ENCODE measurements at regions not wholly inside any gene's neighbourhood (a gene's known extent, or its start where the extent isn't known, plus 50 kb on each side); places are given as distances from the start of the nearest gene placed in this dataset.
"Not testable (repeated sequence)": the region's sequence is repeated elsewhere in the genome, so short reads cannot be mapped to it uniquely, and the experiment has no call there.

DNA sequence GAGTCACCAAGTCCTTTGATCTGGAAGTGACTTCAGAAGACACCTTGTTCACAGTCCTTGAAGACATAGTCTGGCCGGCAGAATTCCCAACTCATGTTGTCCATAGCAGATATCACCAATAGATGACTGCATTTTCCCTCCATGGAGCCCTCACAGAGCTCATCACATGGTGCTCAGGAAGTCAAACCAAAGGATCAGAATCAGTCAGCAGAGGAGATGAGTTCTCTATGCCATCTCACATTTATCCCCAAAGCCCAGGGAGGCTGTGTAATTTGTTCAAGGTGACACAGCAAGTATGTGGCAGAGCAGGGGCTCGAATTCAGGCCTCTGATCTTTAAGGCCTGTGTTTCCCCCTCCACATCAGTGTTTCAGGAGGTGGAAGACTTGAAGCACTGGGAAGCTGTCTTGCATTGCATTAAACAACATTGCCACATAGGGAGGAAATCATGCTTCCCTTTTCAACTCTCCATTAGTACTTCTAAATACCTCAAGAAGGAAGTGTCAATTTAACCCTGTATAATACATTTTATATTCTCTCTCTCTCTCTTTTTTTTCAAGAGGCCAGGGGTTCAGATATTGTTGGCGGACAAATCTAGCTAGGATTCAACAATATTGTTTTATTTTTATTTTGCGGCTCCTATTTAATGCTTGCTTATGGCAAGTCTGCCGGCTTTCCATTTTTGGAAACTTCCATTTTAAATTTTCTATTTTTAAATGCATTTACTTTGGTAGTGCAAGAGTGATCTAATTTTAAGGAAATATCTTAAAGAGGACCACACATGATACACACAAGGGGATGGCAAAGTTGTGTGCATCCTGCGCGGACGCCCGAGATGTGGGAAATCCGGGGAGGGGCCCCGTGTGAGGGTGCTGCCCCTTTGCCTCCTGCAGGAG is 61.9 kb downstream of the NPIPB5 start:
- not testable (repeated sequence) for DNase-seq

DNA sequence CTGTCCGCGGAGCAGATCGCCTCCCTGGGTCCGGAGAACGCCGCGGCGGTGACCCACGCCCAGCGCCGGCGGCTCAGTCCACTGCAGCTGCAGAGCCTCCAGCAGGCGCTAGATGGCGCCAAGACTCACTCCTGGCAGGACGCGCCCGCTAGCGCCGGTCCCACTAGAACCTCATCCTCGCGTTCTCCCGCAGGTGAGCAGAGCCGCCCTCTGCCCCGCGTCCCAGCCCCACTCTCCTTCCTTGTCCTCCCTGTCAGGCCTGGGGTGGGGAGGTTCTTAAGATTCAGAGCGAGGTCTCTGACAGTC is 62.5 kb downstream of the NPIPB5 start:
- not testable (repeated sequence) for DNase-seq

DNA sequence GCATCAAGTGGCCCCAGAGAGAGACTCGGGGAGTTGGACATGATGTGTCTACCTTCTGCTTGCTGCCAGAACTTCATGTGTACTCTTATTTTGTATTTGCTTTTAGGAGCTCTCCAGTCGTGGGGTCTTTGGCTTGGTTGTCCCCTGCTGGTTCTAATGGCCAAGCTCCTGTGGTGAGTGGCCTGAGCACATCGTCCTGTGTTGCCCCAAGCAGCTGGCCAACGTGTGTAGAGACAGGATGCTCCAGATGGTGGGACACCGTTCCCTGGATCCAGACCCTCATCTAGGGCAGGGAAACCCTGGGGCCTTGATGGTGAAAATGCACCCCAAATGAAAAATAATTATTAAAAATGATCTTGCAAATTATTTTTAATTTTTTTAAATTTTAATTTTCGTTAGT is 65.8 kb downstream of the NPIPB5 start:
- DNase-seq: not testable (repeated sequence)

DNA sequence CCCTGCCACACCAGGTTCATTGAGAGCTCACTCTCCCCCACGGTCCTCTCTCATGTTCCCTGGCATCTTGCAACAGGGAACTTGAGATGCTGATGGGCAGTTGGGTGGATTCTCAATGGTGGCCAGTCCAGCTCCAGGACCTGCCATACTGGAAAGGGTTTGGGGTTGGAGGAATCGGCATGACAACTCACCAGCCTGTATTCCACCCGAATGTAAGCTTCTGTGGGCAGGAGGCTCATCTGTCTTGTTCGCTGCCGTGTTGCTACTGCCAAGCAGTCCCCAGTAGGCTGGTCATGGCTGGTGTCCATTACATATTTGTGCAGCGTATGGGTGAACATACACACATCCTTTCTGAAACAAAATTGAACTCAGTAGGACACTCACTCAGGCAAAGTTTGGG is 72.5 kb downstream of the NPIPB5 start:
- DNase-seq: not testable (repeated sequence)

DNA sequence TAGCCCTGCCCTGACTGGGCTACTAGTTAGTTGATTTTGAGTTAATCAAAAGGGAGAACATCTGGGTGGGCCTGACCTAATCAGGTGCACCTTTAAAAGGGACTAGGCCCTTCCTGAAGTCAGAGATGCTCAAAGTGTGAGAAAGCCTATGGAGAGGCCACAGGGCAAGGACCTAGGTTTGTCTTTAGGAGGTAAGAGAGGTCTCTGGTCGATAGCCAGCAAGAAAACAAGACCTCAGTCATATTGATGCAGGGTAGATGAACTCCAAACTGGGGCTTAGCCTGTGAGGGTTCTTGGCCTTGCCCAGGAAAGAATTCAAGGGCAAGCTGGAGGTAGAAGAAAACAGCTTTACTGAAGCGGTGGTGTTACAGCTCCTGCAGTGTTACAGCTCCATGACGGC is 73.8 kb downstream of the NPIPB5 start:
- not testable (repeated sequence) for DNase-seq

DNA sequence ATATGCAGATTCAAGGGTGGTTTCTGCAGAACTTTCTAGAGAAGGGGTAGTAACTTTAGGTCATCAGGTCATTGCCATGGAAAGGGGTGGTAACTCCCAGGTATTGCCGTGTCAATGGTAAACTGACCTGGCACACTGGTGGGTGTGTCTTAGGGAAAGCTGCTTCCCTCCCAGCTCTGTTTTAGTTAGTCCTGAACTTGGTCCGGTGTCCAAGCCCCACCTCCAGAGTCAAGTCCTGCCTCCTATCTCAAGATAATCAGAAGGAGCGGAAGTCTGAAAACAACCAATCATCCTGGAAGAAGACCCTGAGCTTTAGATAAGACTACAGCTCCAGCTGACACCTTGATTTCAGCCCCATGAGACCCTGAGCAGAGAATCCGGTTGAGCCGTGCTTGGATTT is 74.2 kb downstream of the NPIPB5 start:
- not testable (repeated sequence) for DNase-seq

DNA sequence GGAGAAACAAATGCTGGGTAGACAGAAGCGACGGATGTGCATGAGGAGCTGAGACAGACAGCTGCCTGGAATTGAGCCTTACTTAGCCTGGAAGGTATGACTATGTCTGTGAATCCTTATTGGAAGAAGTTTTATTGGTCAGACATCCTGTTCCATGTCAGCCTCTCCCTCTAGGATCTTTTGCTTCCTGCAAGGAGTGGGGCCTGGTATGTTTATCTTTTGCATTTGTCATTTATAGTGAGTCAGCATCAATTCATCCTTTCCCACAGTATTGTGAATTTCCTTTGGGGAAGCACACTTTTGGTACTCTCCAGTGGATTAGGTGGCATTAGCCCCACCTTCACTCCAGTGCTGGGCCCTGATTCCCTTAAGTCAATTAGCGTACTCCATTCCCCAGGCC is 74.7 kb downstream of the NPIPB5 start:
- not testable (repeated sequence) for DNase-seq

DNA sequence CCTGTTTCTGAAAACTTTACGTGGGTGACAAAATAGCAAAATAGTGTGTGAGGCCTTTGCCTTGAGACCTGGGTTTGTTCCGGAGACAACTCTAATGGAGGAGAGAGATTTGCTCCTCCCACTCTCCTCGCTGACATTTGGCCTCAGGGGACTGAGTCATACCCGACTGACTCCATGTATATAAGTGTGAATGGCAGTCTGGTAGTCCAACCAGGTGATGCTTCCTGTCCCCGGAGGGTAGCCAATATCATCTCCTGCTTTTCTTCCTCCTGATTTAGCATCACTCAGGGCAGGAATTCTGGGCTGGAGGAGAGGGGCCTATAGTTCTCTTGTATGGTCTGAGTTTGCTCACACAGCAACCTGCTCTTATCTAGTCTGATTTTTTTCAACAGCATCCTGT is 76.0 kb downstream of the NPIPB5 start:
- not testable (repeated sequence) for DNase-seq

DNA sequence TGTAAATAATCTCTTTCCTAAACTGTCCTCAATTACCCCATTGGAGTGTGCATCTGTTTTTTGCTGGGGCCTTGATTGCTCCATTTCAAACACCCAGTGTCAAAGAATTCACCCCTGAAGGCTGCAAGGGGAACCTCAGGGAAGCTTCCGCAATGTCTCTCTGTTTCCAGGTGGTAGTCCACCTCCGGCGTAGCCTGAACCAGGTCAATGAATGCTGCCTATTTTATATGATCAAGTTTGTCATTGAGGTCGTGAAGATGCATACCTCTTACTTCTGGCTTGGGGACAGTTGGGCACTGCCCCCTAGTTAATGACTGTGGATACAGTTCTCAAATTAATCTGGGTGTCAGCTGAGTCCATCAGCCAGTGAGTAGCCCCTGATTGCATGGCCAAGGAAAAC is 79.1 kb downstream of the NPIPB5 start:
- not testable (repeated sequence) for DNase-seq

DNA sequence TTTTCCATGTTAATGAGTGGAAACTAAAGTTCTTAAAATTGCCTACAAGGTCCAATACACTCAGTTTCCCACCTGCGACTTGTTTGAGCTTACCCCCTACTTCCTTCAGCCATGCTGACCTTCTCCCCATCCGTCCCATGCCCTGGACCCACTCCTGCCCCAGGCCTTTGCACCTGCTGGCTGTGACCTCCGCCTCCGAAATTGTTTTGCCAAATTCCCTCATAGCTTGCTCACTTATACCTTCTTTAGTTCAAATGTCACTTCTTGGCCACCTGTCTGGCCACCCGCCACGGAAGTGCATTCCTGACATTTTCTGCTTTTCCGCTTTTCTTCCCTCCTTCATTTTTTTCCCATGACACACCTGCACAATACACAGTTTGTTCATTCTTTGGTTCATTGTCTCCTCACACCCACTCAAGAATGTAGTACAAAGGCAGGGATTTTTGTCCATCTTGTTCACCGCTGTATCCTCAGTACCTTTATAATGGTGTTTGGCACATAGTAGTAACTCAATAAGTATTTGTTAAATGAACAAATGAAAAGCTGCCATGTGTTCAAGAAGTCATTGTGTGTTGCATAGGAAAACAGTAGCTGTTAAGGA is 85.9 kb downstream of the NPIPB5 start:
- DNase-seq: not testable (repeated sequence)

DNA sequence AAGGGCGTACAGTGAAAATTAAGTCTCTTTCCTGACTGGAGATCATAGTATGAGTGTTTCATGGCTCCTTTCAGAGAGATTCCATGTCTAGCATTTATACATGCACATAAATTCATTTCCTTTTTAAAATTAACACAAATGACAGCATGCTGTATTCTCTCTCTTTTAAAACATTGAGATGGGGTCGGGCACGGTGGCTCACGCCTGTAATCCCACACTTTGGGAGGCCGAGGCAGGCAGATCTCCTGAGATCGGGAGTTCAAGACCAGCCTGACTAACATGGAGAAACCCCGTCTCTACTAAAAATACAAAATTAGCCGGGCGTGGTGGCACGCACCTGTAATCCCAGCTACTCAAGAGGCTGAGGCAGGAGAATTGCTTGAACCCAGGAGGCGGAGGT is 93.1 kb downstream of the NPIPB5 start:
- DNase-seq: not testable (repeated sequence)

DNA sequence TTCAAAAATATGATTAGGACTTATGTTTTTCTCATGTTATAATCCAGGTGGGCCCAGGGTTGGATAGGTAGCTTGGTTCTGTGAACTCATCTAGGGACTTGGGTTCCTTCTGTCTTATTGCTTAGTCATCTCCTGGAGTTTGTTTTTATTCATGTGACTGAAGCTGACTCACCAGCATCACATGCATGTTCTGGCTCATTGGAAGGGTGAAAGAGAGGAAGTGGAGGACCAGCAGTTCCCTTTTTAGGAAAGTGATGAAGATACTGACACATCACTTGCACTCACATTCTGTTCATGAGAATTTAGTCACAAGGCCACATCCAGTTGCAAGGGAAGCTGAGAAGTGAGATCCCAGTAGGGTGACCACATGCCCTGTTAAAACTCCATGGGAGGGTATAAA is 95.9 kb downstream of the NPIPB5 start:
- DNase-seq: not testable (repeated sequence)

DNA sequence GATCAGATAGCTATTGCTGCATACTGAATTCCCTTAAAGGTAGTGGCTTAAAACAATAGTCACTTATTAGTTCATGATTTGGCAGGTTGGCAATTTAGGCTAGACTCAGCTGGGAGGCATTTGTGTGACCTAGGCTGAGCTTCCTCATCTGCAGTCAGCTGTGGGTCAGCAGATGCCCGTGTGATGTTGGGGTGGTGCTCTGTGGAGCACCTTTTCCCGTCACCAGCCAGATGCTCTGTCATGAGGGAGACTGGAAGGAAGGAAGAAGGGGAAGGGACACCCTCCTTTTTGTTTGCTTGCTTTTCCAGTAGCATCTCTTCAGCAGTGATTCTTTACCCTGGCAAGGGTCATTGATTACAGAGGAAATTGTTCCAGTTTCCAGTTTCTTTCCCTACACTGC is 99.1 kb downstream of the NPIPB5 start:
- DNase-seq: not testable (repeated sequence)

DNA sequence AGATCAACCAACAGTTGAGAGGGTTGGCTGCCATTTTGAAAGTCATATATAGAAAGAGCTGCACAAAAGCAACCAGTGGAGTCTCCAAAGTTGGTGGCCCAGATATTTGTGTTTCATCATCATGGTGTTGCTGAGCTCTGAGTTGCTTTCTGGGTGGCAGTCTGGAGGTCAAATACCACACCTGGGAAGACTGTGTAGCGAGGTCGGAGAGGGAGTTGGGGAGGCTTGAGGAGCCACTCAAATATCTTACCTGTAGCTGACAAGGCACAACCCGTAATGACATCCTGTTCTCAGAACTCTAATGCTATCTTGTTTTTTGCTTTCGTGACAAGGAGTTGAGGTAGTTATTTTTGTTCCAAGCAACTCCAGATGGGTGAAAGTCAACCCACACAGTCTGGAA is 100.4 kb downstream of the NPIPB5 start:
- DNase-seq: not testable (repeated sequence)

DNA sequence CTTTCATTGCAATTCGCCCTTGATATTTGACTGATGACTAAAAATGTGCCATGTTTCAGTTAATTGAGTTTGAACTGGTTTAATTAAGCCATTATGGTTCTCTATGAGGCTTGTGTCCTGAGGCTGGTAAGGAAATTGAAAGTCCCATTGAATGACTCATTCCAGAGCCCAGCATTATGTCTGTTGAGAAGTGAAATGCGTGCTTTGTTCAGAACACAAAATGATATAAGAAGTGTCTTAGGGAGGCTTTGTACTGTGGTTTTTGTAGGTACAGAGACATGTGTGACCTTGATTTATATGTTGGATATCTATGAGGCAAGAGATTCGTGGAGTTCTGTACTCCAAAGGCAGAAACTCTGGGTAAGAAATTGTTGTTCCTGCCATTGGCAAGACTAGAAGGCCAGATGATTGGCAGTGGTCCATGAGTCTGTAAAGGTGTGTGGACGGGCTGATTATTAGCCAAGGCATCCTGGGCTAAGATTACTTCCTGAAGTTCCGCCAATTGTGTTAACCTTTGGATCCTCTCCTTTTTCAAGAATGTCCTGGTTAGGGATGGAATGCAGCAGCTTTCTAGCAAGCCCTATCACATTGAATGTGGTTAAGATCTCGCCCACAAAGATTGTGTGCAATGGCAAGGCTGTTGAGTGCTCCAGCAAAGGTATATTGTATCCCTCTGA is 103.7 kb downstream of the NPIPB5 start:
- no peak for DNase-seq

DNA sequence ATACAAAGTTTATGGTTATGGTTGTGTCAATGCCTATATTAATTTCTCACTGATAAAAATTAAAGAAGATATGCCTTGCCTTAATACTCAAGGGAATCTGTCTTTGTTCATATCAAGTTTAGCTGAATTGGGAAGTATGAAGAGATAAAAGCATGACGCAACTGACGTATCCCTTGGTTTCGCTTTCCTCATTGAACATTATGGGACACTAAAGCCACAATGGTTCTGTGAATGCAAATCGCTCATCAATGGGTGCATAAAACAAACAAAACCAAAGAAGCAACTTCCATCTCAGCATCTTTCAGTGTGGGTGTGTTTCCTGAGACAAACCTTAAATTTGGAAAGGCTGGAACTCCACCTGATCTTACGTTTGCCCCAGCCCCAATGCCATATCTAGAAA is 108.2 kb downstream of the NPIPB5 start:
- DNase-seq: no peak

DNA sequence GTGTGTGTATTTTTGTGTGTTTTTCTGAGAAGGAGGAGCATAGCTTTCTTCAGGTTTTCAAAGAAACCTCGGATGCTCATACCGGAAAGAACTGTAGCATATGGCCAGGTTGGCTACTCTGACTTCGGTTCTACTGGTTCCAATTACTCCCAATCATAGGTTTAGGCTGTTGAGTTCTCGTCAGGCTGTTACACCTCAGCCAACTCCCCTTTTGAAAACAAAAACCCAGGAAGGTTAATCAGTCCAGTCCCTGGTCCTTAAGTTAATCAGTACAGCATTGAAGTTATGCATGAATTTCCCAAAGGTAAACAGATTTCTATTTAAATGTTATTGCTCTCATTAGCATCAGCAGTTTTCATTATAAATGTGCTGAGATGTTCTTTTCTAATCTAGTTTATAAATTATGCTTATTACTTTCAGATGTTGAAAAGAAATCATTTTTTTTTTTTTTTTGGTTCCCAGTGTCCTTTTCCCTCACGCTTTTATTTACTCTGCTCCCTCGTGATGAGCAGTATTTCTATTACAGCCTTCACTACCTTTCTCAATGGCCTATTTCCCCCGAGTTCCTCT is 111.0 kb downstream of the NPIPB5 start:
- DNase-seq: no peak

DNA sequence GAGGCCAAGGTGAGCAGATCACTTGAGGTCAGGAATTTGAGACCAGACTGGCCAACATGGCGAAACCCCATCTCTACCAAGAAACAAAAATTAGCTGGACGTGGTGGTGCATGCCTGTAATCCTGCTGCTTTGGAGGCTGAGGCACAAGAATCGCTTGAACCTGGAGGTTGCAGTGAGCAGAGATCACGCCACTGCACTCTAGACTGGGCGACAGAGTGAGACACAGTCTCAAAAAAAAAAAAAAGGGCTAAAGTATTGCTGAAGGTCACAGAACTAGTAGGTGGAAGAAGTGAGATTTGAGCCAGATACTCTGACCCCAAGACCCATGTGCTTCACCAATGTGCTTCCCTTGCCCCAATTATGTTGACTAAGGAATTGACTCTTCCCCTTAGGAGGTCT is 112.0 kb downstream of the NPIPB5 start:
- no peak for DNase-seq

DNA sequence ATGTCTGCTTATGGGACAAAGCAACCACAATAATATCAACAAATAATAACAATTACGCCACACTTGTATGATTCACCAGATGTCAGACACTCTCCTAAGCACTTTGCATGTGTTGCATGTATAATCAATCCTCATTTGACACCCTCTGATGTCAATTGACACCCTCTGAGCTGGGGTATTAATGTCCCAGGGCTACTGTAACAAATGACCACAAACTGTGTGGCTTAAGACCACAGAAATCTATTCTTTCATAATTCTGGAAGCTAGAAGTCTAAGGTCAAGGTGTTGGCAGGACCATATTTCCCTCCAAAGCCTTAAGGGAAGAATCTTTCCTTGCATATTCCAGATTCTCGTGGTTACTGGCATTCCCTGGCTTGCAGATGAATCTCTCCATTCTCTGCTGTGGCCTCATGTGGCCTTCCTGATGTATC is 112.7 kb downstream of the NPIPB5 start:
- no peak for DNase-seq

DNA sequence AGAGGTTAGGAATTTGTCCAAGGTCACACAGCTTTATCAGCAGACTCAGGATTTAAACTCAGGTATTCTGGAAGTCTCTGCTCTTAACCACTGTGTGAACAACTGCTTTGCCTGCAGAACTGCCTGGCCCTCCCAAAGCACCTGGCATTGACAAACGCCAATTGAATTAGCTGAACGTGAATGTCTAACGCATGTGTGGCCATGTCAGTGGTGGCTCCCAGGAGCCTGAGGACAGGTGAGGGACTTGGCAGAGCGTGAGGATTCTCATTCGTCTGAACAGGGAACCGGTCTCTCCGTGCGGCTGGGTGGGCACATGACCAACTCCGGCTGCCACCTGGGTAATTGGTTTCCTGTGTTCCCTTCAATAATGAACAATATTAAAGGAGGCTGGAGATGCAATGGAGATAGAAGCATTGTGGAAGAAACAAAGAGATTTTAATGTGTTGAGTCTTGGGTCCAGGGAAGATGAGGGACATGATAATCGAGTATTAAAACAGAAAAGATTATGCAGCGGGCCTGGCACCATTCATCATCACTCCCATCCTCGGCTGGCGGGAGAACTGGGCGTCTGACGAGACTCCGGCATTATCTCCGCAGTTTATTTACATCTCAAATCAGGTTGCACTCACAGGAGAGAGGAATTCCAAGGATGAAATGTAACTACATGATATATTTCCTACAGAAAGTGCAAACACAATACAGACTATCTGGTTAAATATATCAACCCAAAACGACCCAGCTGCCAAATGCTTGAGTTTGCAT is 113.5 kb downstream of the NPIPB5 start:
- DNase-seq: no peak

DNA sequence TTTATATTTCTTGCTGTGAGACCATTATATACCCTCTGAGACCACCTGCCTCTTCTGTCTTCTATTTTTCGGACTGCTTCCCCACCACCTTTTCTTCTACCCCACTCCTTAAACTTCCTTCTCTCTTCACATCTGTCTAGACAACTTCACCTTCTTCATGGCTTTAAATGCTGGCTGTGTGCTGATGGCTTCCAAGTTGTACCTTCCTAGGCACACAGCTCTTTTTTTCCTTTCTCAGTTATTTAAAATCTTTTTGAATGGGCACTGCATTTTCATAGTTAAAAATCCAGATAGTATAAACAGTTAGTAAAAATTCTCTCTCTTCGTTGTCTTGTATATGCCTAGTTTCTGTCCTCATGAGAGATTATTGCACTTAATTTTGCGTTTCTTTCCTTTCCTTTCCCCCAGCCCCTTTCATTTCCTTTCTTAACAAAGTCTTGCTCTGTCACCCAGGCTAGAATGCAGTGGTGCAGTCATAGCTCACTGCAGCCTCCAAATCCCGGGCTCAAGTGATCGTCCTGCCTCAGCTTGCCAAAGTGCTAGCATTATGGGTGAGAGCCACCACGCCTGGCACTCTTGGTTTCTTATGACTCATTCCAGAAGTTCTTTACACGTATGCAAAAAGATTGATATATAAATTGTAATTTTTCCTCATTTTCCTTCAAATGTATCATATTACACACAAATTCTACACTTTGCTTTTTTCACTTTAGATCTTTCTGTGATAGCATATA is 114.3 kb downstream of the NPIPB5 start:
- DNase-seq: no peak

DNA sequence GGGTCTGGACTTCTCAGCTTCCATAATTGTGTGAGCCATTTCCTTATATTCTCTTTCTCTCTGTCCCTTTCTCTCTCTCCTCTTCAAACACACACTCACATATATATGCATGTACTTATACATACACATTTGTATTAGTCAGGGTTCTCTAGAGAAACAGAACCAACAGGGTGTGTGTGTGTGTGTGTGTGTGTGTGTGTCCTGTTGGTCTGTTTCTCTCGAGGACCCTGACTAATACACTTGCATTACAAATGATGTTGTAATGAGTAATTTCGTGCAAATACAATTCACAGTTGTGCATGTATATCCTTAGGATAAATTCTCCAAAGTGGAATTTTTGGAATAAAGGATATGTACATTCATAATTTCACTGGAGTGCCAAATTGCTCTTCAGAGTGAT is 115.3 kb downstream of the NPIPB5 start:
- no peak for DNase-seq

All from NCI-H2171 (cell line).